GM19328 (cell line): ENCODE measurements at regions not wholly inside any gene's neighbourhood (a gene's known extent, or its start where the extent isn't known, plus 50 kb on each side); places are given as distances from the start of the nearest gene placed in this dataset.
A peak's percentile ranks its signal among the peaks of the same experiment; 100 is the strongest.

Experiments
- ATAC-seq: cut with Tn5 transposase; IDR thresholded peaks from one replicate; pipeline ENCODE4 v1.9.1; 2021; ENCODE audit warnings: mild to moderate bottlenecking, moderate library complexity; ENCODE audit not compliant: unreplicated experiment

GRCh38 chr2:155215037-155215707 lies 516.7 kb downstream of the KCNJ3 start:
- no peak for ATAC-seq

DNA sequence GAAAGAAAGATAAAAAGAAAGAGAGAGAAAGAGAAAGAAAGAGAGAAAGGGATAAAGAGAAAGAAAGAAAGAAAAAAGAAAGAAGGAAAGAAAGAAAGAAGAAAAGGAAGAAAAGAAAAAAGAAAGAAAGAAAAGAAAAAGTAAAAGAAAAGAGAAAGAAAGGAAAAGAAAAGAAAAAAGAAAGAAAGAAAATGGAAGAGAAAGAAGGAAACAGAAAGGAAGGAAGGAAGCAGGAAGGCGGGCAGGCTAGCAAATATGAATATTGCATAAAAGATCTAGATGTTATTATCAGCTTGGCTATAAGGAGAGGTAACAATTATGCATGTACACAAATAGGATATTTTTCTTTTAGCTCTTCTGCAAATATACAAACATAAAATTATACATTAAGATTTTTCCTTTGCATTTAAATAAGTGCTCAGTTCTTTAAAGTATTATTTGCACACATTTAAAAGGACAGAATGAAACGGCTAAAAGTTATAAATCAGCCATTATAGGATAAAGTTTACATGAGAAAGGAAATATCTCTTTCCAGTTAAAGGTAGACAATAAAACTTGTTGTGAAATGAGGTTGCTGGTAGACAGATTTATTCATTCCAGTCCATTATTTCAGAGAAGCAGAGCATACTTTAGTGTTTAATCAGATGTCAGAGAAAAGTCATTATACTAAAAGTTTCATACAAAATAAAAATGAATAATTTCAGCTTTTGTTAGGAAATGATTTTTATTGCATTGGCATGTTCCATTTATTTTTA lies 511.4 kb downstream of the KCNJ3 start:
- ATAC-seq: no peak

GRCh38 chr2:155203178-155203577 lies 504.7 kb downstream of the KCNJ3 start:
- no peak for ATAC-seq

GRCh38 chr2:155200753-155201152 lies 502.3 kb downstream of the KCNJ3 start:
- no peak for ATAC-seq

DNA sequence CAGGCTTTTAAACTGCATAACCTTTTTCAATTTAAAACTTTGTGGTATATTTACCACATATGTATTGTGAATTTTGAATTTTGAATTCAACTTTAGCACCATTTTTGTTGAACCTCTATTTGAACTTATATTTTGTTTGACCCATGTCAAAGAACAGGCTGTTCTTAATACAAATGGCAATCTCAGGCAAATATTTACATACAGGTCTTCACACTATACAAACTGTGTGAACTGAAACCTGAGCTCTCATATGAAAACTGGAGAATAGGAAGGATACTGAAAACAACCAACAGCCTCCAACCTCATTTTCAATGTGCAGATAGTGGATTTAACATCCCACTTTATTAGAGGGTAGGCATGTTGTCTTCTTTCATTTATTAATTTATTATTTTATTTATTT lies 491.8 kb downstream of the KCNJ3 start:
- no peak for ATAC-seq

- no peak for ATAC-seq
Observed at GRCh38 chr2:155178921-155179320, 480.4 kb downstream of the KCNJ3 start.

GRCh38 chr2:155176345-155176744 lies 477.9 kb downstream of the KCNJ3 start:
- ATAC-seq: no peak

GRCh38 chr2:155169317-155169716 lies 470.8 kb downstream of the KCNJ3 start:
- no peak for ATAC-seq

- no peak for ATAC-seq
Observed at GRCh38 chr2:155162494-155162893, 464.0 kb downstream of the KCNJ3 start.

GRCh38 chr2:155161314-155161713 lies 462.8 kb downstream of the KCNJ3 start:
- ATAC-seq: no peak

- ATAC-seq: no peak
Observed at GRCh38 chr2:155157711-155158110, 459.2 kb downstream of the KCNJ3 start.

GRCh38 chr2:155157065-155157464 lies 458.6 kb downstream of the KCNJ3 start:
- ATAC-seq: no peak

- no peak for ATAC-seq
Observed at GRCh38 chr2:155151945-155152344, 453.4 kb downstream of the KCNJ3 start.

- no peak for ATAC-seq
Observed at GRCh38 chr2:155151472-155151871, 453.0 kb downstream of the KCNJ3 start.

DNA sequence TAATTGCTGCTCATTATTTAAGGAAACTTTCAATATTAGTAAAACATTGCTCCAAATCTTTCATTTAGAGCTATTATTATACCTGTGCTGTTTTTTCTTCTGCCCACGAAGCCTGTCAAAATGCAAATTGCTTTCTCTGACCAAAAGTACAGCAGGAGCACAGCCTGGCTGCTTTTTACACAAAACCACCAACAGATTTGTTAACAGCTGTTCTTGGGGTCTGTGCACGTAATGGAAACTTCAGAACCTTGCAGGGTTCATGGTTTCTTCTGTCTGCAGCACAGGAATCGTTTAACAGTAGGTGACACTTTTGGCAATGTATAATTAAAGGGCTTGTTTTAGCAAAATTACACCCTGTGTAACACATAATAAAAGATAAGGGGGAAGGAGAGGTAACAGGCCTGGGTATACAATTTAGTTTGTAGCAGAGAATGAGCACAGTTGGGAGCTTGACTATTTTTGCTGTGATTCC lies 447.3 kb downstream of the KCNJ3 start:
- peak; percentile 99 for ATAC-seq

- ATAC-seq: no peak
Observed at GRCh38 chr2:155141418-155141817, 442.9 kb downstream of the KCNJ3 start.

GRCh38 chr2:155125585-155126230 lies 427.2 kb downstream of the KCNJ3 start:
- no peak for ATAC-seq

- ATAC-seq: no peak
Observed at GRCh38 chr2:155115846-155116245, 417.4 kb downstream of the KCNJ3 start.

GRCh38 chr2:155111070-155111469 lies 412.6 kb downstream of the KCNJ3 start:
- ATAC-seq: no peak

GRCh38 chr2:155109527-155109926 lies 411.0 kb downstream of the KCNJ3 start:
- ATAC-seq: no peak

DNA sequence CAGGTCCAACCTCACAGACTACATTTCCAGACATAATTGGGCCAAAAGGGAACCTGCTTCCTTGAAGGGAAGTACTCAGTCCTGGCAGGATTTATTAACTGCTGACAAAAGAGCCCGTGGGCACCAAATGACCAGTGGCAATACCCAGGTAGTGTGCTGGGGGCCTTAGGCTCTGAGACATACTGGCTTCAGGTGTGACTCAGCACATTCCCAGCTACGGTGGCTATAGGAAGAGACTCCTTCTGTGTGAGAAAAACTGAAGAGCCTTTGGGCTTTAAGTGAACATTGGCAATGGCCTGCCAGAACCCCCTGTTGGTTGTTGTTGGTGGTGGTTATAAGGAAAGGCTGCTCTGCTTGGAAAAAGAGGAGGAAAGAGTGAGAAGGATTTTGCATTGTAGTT lies 401.8 kb downstream of the KCNJ3 start:
- no peak for ATAC-seq

GRCh38 chr2:155099784-155100183 lies 401.3 kb downstream of the KCNJ3 start:
- ATAC-seq: no peak
